ENCODE measurements at regions not wholly inside any gene's neighbourhood (a gene's known extent, or its start where the extent isn't known, plus 50 kb on each side); places are given as distances from the start of the nearest gene placed in this dataset.

- Histone ChIP-seq H2BK15ac (replicated peaks; ENCODE audit: low read depth) (no peak overlapping the region), H3K18ac (ENCODE audit: low read length) (no peak overlapping the region), H3K23ac (ENCODE audit: low read length) (no peak overlapping the region), H3K9ac (ENCODE audit: low read length) (no peak overlapping the region), H4K5ac (ENCODE audit: low read length) (no peak overlapping the region), H3K36me3 (ENCODE audit: control insufficient read depth, insufficient read depth, low read length) (no peaks in the 10 kb centered on the region), H3K79me2 (ENCODE audit: control insufficient read depth, insufficient read depth, low read length) (no peaks in the 10 kb centered on the region), H4K8ac (ENCODE audit: low read depth, low read length) (no peak overlapping the region), H3K79me1 (ENCODE audit: low read length) (no peaks in the 10 kb centered on the region), H3K56ac (ENCODE audit: low read length) (no peak overlapping the region), H2AK5ac (ENCODE audit: low read length) (no peak overlapping the region), H3K4ac (ENCODE audit: low read depth, low read length) (no peak overlapping the region), H3K4me3 (ENCODE audit: low read length) (no peak overlapping the region), H3K4me2 (ENCODE audit: low read length) (no peak overlapping the region), H3K27me3 (ENCODE audit: insufficient read depth, low read length, poor library complexity) (no peaks in the 10 kb centered on the region), H3K27ac (ENCODE audit: low read depth, low read length) (no peak overlapping the region), H2BK120ac (ENCODE audit: low read depth, low read length) (no peak overlapping the region), H2BK5ac (ENCODE audit: low read length) (no peak overlapping the region), H3K4me1 (ENCODE audit: control insufficient read depth, low read depth, low read length) (no peaks in the 10 kb centered on the region)
- WGBS (ENCODE audit: extremely low coverage, insufficient coverage, low lambda C conversion rate) = no CpG with 5 or more reads among the region's 4 CpGs
- DNase-seq = no peak
These were observed 278.1 kb downstream of the SLC6A15 start for GRCh38 chr12:84634526-84634925.

GRCh38 chr12:84632556-84632955 lies 280.0 kb downstream of the SLC6A15 start:
- Histone ChIP-seq H4K8ac (ENCODE audit: low read depth, low read length) (no peak overlapping the region), H3K79me2 (ENCODE audit: control insufficient read depth, insufficient read depth, low read length) (no peaks in the 10 kb centered on the region), H3K23ac (ENCODE audit: low read length) (no peak overlapping the region), H3K56ac (ENCODE audit: low read length) (no peak overlapping the region), H3K36me3 (ENCODE audit: control insufficient read depth, insufficient read depth, low read length) (no peaks in the 10 kb centered on the region), H3K27ac (ENCODE audit: low read depth, low read length) (no peak overlapping the region), H3K9ac (ENCODE audit: low read length) (no peak overlapping the region), H3K27me3 (ENCODE audit: insufficient read depth, low read length, poor library complexity) (no peaks in the 10 kb centered on the region), H2BK5ac (ENCODE audit: low read length) (no peak overlapping the region), H3K18ac (ENCODE audit: low read length) (no peak overlapping the region), H2BK120ac (ENCODE audit: low read depth, low read length) (no peak overlapping the region), H3K4me3 (ENCODE audit: low read length) (no peak overlapping the region), H4K5ac (ENCODE audit: low read length) (no peak overlapping the region), H3K79me1 (ENCODE audit: low read length) (no peaks in the 10 kb centered on the region), H3K4me1 (ENCODE audit: control insufficient read depth, low read depth, low read length) (no peaks in the 10 kb centered on the region), H2AK5ac (ENCODE audit: low read length) (no peak overlapping the region), H2BK15ac (replicated peaks; ENCODE audit: low read depth) (no peak overlapping the region), H3K4ac (ENCODE audit: low read depth, low read length) (no peak overlapping the region), H3K4me2 (ENCODE audit: low read length) (no peak overlapping the region)
- peak; percentile 37 for DNase-seq
- no CpG with 5 or more reads among the region's 4 CpGs for WGBS (ENCODE audit: extremely low coverage, insufficient coverage, low lambda C conversion rate)

- no peak overlapping the region for H4K8ac ChIP-seq (ENCODE audit: low read depth, low read length)
- no peak overlapping the region for H4K5ac ChIP-seq (ENCODE audit: low read length)
- no peak overlapping the region for H3K27ac ChIP-seq (ENCODE audit: low read depth, low read length)
- no peaks in the 10 kb centered on the region for H3K4me1 ChIP-seq (ENCODE audit: control insufficient read depth, low read depth, low read length)
- H3K4me2 ChIP-seq (ENCODE audit: low read length) = no peak overlapping the region
- no peak for DNase-seq
- no peak overlapping the region for H3K4ac ChIP-seq (ENCODE audit: low read depth, low read length)
- no peak overlapping the region for H3K9ac ChIP-seq (ENCODE audit: low read length)
- no peak overlapping the region for H2BK5ac ChIP-seq (ENCODE audit: low read length)
- no peaks in the 10 kb centered on the region for H3K79me1 ChIP-seq (ENCODE audit: low read length)
- no peak overlapping the region for H3K23ac ChIP-seq (ENCODE audit: low read length)
- H3K56ac ChIP-seq (ENCODE audit: low read length) = no peak overlapping the region
- no peak overlapping the region for H2AK5ac ChIP-seq (ENCODE audit: low read length)
- H3K4me3 ChIP-seq (ENCODE audit: low read length) = no peak overlapping the region
- H3K27me3 ChIP-seq (ENCODE audit: insufficient read depth, low read length, poor library complexity) = no peaks in the 10 kb centered on the region
- no peaks in the 10 kb centered on the region for H3K36me3 ChIP-seq (ENCODE audit: control insufficient read depth, insufficient read depth, low read length)
- H3K79me2 ChIP-seq (ENCODE audit: control insufficient read depth, insufficient read depth, low read length) = no peaks in the 10 kb centered on the region
- H2BK120ac ChIP-seq (ENCODE audit: low read depth, low read length) = no peak overlapping the region
- no peak overlapping the region for H3K18ac ChIP-seq (ENCODE audit: low read length)
- H2BK15ac ChIP-seq (replicated peaks; ENCODE audit: low read depth) = no peak overlapping the region
These were observed 281.6 kb downstream of the SLC6A15 start for GRCh38 chr12:84631020-84631419.

GRCh38 chr12:84627593-84627992 lies 285.0 kb downstream of the SLC6A15 start:
- Histone ChIP-seq H3K9ac (ENCODE audit: low read length) (no peak overlapping the region), H3K27me3 (ENCODE audit: insufficient read depth, low read length, poor library complexity) (no peaks in the 10 kb centered on the region), H3K56ac (ENCODE audit: low read length) (no peak overlapping the region), H2BK120ac (ENCODE audit: low read depth, low read length) (no peak overlapping the region), H3K4me1 (ENCODE audit: control insufficient read depth, low read depth, low read length) (no peaks in the 10 kb centered on the region), H4K8ac (ENCODE audit: low read depth, low read length) (no peak overlapping the region), H3K18ac (ENCODE audit: low read length) (no peak overlapping the region), H3K27ac (ENCODE audit: low read depth, low read length) (no peak overlapping the region), H4K5ac (ENCODE audit: low read length) (no peak overlapping the region), H2BK5ac (ENCODE audit: low read length) (no peak overlapping the region), H3K23ac (ENCODE audit: low read length) (no peak overlapping the region), H3K36me3 (ENCODE audit: control insufficient read depth, insufficient read depth, low read length) (no peaks in the 10 kb centered on the region), H2AK5ac (ENCODE audit: low read length) (no peak overlapping the region), H2BK15ac (replicated peaks; ENCODE audit: low read depth) (no peak overlapping the region), H3K4ac (ENCODE audit: low read depth, low read length) (no peak overlapping the region), H3K79me1 (ENCODE audit: low read length) (no peaks in the 10 kb centered on the region), H3K79me2 (ENCODE audit: control insufficient read depth, insufficient read depth, low read length) (no peaks in the 10 kb centered on the region), H3K4me3 (ENCODE audit: low read length) (no peak overlapping the region), H3K4me2 (ENCODE audit: low read length) (no peak overlapping the region)
- no CpG with 5 or more reads among the region's 3 CpGs for WGBS (ENCODE audit: extremely low coverage, insufficient coverage, low lambda C conversion rate)
- DNase-seq = no peak

- no peaks in the 10 kb centered on the region for H3K36me3 ChIP-seq (ENCODE audit: control insufficient read depth, insufficient read depth, low read length)
- no peak overlapping the region for H3K18ac ChIP-seq (ENCODE audit: low read length)
- no peak overlapping the region for H2BK15ac ChIP-seq (replicated peaks; ENCODE audit: low read depth)
These were observed 288.0 kb downstream of the SLC6A15 start for GRCh38 chr12:84624601-84625000.

GRCh38 chr12:84619053-84619571 lies 293.5 kb downstream of the SLC6A15 start:
- H3K79me1 ChIP-seq (ENCODE audit: low read length) = no peaks in the 10 kb centered on the region
- no peak overlapping the region for H4K5ac ChIP-seq (ENCODE audit: low read length)
- no peak for DNase-seq
- H2BK120ac ChIP-seq (ENCODE audit: low read depth, low read length) = no peak overlapping the region
- no peak overlapping the region for H3K56ac ChIP-seq (ENCODE audit: low read length)
- no peak overlapping the region for H2BK5ac ChIP-seq (ENCODE audit: low read length)
- no peak overlapping the region for H4K8ac ChIP-seq (ENCODE audit: low read depth, low read length)
- 100% methylated on average over 2 of the region's 5 CpGs for WGBS (ENCODE audit: extremely low coverage, insufficient coverage, low lambda C conversion rate)
- H3K9ac ChIP-seq (ENCODE audit: low read length) = no peak overlapping the region
- H3K27me3 ChIP-seq (ENCODE audit: insufficient read depth, low read length, poor library complexity) = no peaks in the 10 kb centered on the region
- no peak overlapping the region for H3K18ac ChIP-seq (ENCODE audit: low read length)
- no peak overlapping the region for H3K4me2 ChIP-seq (ENCODE audit: low read length)
- H3K27ac ChIP-seq (ENCODE audit: low read depth, low read length) = no peak overlapping the region
- no peaks in the 10 kb centered on the region for H3K79me2 ChIP-seq (ENCODE audit: control insufficient read depth, insufficient read depth, low read length)
- H3K4ac ChIP-seq (ENCODE audit: low read depth, low read length) = no peak overlapping the region
- no peak overlapping the region for H2BK15ac ChIP-seq (replicated peaks; ENCODE audit: low read depth)
- H3K36me3 ChIP-seq (ENCODE audit: control insufficient read depth, insufficient read depth, low read length) = no peaks in the 10 kb centered on the region
- H3K4me1 ChIP-seq (ENCODE audit: control insufficient read depth, low read depth, low read length) = no peaks in the 10 kb centered on the region
- H3K4me3 ChIP-seq (ENCODE audit: low read length) = no peak overlapping the region
- no peak overlapping the region for H2AK5ac ChIP-seq (ENCODE audit: low read length)
- no peak overlapping the region for H3K23ac ChIP-seq (ENCODE audit: low read length)

More at GRCh38 chr12:84624601-84625000, 288.0 kb downstream of the SLC6A15 start:
- H3K4me2 ChIP-seq (ENCODE audit: low read length) = no peak overlapping the region
- no peak overlapping the region for H3K4ac ChIP-seq (ENCODE audit: low read depth, low read length)
- H3K79me2 ChIP-seq (ENCODE audit: control insufficient read depth, insufficient read depth, low read length) = no peaks in the 10 kb centered on the region
- no peak overlapping the region for H4K5ac ChIP-seq (ENCODE audit: low read length)
- no peak overlapping the region for H3K56ac ChIP-seq (ENCODE audit: low read length)
- H3K79me1 ChIP-seq (ENCODE audit: low read length) = no peaks in the 10 kb centered on the region
- H4K8ac ChIP-seq (ENCODE audit: low read depth, low read length) = no peak overlapping the region
- no CpG with 5 or more reads among the region's 1 CpG for WGBS (ENCODE audit: extremely low coverage, insufficient coverage, low lambda C conversion rate)
- H3K9ac ChIP-seq (ENCODE audit: low read length) = no peak overlapping the region
- no peaks in the 10 kb centered on the region for H3K4me1 ChIP-seq (ENCODE audit: control insufficient read depth, low read depth, low read length)
- no peak overlapping the region for H2BK5ac ChIP-seq (ENCODE audit: low read length)
- H3K27me3 ChIP-seq (ENCODE audit: insufficient read depth, low read length, poor library complexity) = no peaks in the 10 kb centered on the region
- H3K23ac ChIP-seq (ENCODE audit: low read length) = no peak overlapping the region
- H2AK5ac ChIP-seq (ENCODE audit: low read length) = no peak overlapping the region
- no peak overlapping the region for H3K27ac ChIP-seq (ENCODE audit: low read depth, low read length)
- H3K4me3 ChIP-seq (ENCODE audit: low read length) = no peak overlapping the region
- H2BK120ac ChIP-seq (ENCODE audit: low read depth, low read length) = no peak overlapping the region
- no peak for DNase-seq
